Ascending aorta (tissue), 2 donors: ENCODE measurements at regions not wholly inside any gene's neighbourhood (a gene's known extent, or its start where the extent isn't known, plus 50 kb on each side); places are given as distances from the start of the nearest gene placed in this dataset.

ENCODE experiments used
- DNase-seq, 2 donors: peaks; one replicate each; pipeline ENCODE4 v3.0.0-alpha.2; 2019; ENCODE audit warnings: low spot score in 2 of 2
- H3K27ac ChIP-seq, 2 donors: fragments of 200-600 bp; sonication (generic); one replicate each; pipeline ENCODE4 v1.5.1; 2016 to 2017; ENCODE audit warnings: mild to moderate bottlenecking in 1 of 2
- H3K27me3 ChIP-seq: fragments of 200-600 bp; sonication (generic); one replicate; pipeline ENCODE4 v1.5.1; 2017
- H3K36me3 ChIP-seq, 2 donors: fragments of 200-600 bp; sonication (generic); one replicate each; pipeline ENCODE4 v1.5.1; 2016
- H3K4me1 ChIP-seq, 2 donors: fragments of 200-600 bp; sonication (generic); one replicate each; pipeline ENCODE4 v1.5.1; 2016 to 2017; ENCODE audit warnings: mild to moderate bottlenecking in 1 of 2
- H3K4me3 ChIP-seq, 2 donors: fragments of 200-600 bp; sonication (generic); one replicate each; pipeline ENCODE4 v1.5.1; 2016 to 2017; ENCODE audit warnings: mild to moderate bottlenecking in 1 of 2
- H3K9me3 ChIP-seq, 2 donors: fragments of 200-600 bp; sonication (generic); one replicate each; pipeline ENCODE4 v1.5.1; 2016
- CTCF ChIP-seq, 3 experiments: fragments of 200-600 bp in 2 of 3; fragments of 450-650 bp in 1 of 3; sonication (generic) in 2 of 3; IDR thresholded peaks; one replicate each; pipeline ENCODE4 v1.5.1; 2016 to 2019; ENCODE audit warnings: antibody characterized with exemption in 3 of 3, mild to moderate bottlenecking in 1 of 3, moderate library complexity in 1 of 3
- intact Hi-C: fragments of 100-400 bp; cut with DNase I; formaldehyde crosslinking; loops from one replicate; pipeline ENCODE4 v1.15.1; 2023

- no peak for DNase-seq
- Histone ChIP-seq H3K4me1 (no peaks in the 10 kb centered on the region), H3K4me3 (no peak overlapping the region), H3K9me3 (peaks cover 0 to 9% of the 10 kb centered on the region in 2 donors), H3K27ac (no peak overlapping the region), H3K36me3 (no peaks in the 10 kb centered on the region), H3K27me3 (no peaks in the 10 kb centered on the region)
- TF ChIP-seq CTCF (IDR thresholded peaks at IDR 0.05) = no peak
- intact Hi-C loops = no loop called here
Measured at GRCh38 chr11:87397011-87397865, 359.5 kb downstream of the TMEM135 start.

- no peaks in the 10 kb centered on the region for H3K27me3 ChIP-seq
- no peaks in the 10 kb centered on the region for H3K36me3 ChIP-seq
- H3K4me1 ChIP-seq = peaks cover 0 to 3% of the 10 kb centered on the region in 2 donors
- intact Hi-C loops = no loop called here
- no peak overlapping the region for H3K4me3 ChIP-seq
- no peak overlapping the region for H3K27ac ChIP-seq
- DNase-seq = no peak
- peaks cover 0 to 9% of the 10 kb centered on the region in 2 donors for H3K9me3 ChIP-seq
- no peak for TF ChIP-seq CTCF (IDR thresholded peaks at IDR 0.05)
Measured at GRCh38 chr11:87394924-87395323, 357.2 kb downstream of the TMEM135 start.

GRCh38 chr11:87392665-87393064 is 354.9 kb downstream of the TMEM135 start:
- no peak for DNase-seq

GRCh38 chr11:87391496-87391895 is 353.8 kb downstream of the TMEM135 start:
- no peak for TF ChIP-seq CTCF (IDR thresholded peaks at IDR 0.05)
- intact Hi-C loops = no loop called here
- Histone ChIP-seq H3K4me3 (no peak overlapping the region), H3K9me3 (peaks cover 0 to 13% of the 10 kb centered on the region in 2 donors), H3K36me3 (no peaks in the 10 kb centered on the region), H3K27me3 (no peaks in the 10 kb centered on the region), H3K27ac (peak overlapping the region; percentile 34 to 43), H3K4me1 (peaks cover 0 to 3% of the 10 kb centered on the region in 2 donors)
- DNase-seq = no peak

More at GRCh38 chr11:87392665-87393064, 354.9 kb downstream of the TMEM135 start:
- peaks cover 0 to 3% of the 10 kb centered on the region in 2 donors for H3K4me1 ChIP-seq
- no peaks in the 10 kb centered on the region for H3K36me3 ChIP-seq
- intact Hi-C loops = no loop called here
- no peaks in the 10 kb centered on the region for H3K27me3 ChIP-seq
- no peak for TF ChIP-seq CTCF (IDR thresholded peaks at IDR 0.05)
- no peak overlapping the region for H3K4me3 ChIP-seq
- H3K27ac ChIP-seq = no peak overlapping the region
- peaks cover 0 to 13% of the 10 kb centered on the region in 2 donors for H3K9me3 ChIP-seq

GRCh38 chr11:87384078-87384729 is 346.5 kb downstream of the TMEM135 start:
- Histone ChIP-seq H3K9me3 (peaks cover 0 to 13% of the 10 kb centered on the region in 2 donors), H3K4me1 (no peaks in the 10 kb centered on the region), H3K27ac (no peak overlapping the region), H3K36me3 (no peaks in the 10 kb centered on the region), H3K27me3 (no peaks in the 10 kb centered on the region), H3K4me3 (no peak overlapping the region)
- intact Hi-C loops = no loop called here
- no peak for DNase-seq
- TF ChIP-seq CTCF (IDR thresholded peaks at IDR 0.05) = no peak
